ENCODE measurements at regions not wholly inside any gene's neighbourhood (a gene's known extent, or its start where the extent isn't known, plus 50 kb on each side); places are given as distances from the start of the nearest gene placed in this dataset.

DNA sequence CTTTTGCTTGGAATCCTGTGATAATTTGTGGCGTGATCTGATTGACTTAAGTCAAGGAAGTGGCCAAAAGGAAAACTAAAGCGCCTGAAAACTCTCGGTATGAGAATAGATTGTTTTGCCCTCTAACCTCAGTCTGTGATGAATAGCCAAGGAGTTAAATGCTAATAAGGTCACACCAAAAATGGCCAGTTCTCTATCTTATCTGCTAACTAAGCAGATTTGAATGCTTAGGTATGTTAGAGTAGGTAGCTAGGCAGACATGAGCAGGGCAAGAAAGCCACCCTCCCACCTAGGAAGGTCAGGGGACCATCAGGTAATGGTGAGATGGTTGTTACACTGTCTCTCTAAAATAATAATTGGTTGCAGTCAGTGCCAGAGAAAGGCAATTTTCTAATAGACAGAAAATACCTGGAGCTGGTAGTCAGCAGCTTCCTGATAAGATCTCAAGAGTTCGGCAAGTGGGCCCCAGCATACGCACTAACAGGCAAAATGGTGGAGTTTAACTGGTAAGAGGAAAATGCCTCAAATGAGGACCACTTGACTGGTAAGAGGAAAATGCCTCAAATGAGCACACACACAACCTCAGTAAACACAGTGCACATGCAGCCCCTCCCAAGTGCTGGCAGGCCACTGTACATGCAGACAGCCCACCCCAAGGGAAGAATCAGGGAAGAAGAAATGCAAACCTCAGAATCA is 468.4 kb downstream of the MBD2 start:
- TF ChIP-seq, protein P1, sequence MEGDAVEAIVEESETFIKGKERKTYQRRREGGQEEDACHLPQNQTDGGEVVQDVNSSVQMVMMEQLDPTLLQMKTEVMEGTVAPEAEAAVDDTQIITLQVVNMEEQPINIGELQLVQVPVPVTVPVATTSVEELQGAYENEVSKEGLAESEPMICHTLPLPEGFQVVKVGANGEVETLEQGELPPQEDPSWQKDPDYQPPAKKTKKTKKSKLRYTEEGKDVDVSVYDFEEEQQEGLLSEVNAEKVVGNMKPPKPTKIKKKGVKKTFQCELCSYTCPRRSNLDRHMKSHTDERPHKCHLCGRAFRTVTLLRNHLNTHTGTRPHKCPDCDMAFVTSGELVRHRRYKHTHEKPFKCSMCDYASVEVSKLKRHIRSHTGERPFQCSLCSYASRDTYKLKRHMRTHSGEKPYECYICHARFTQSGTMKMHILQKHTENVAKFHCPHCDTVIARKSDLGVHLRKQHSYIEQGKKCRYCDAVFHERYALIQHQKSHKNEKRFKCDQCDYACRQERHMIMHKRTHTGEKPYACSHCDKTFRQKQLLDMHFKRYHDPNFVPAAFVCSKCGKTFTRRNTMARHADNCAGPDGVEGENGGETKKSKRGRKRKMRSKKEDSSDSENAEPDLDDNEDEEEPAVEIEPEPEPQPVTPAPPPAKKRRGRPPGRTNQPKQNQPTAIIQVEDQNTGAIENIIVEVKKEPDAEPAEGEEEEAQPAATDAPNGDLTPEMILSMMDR (IDR thresholded peaks at IDR 0.05; ENCODE audit: insufficient read depth, low read length, poor library complexity, severe bottlenecking): no peak
- TF ChIP-seq EZH2phosphoT487 (conservative IDR thresholded peaks at IDR 0.05; ENCODE audit: low read length): no peak

Data from SU-DHL-6 (cell line).